ENCODE measurements at regions not wholly inside any gene's neighbourhood (a gene's known extent, or its start where the extent isn't known, plus 50 kb on each side); places are given as distances from the start of the nearest gene placed in this dataset.

DNA sequence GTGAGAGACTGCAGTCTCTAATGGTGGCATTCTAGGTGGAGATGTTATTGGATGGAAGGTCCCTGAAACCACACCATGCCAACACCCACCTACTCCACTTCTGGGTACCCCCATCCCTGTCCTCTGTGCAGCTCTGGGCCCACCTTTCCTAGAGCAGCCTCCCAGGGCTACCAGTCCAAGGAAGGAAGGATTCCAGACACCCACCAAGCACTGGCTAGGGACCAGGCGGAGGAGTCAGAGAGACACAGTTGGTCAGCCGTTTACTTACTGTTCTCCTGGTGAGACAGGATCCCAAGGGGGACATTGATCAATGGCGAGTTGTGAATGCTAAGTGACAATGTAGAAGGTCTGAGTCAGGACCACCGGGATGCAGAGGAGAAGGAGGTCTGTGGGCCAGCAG is 151.6 kb downstream of the TTC32 start:
- no peak overlapping the region for H2AFZ ChIP-seq (ENCODE audit: control insufficient read depth, low read depth, low read length)
- no peaks in the 10 kb centered on the region for H3K79me2 ChIP-seq (ENCODE audit: control insufficient read depth, insufficient read depth, low read length)
- no TSS peak for BruUV-seq (replicated peaks)
- in situ Hi-C loops (cut with MboI) (no loop called here), intact Hi-C loops (cut with micrococcal nuclease; ENCODE audit: unreplicated experiment) (no loop called here)
- 8% methylated on average over 4 of the region's 4 CpGs for WGBS (ENCODE audit: insufficient coverage, insufficient replicate concordance, low lambda C conversion rate, missing lambda C conversion rate)
- SMC1A ChIA-PET (ENCODE audit: uncharacterized antibody, unreplicated experiment) = no interaction called here
- ATAC-seq (no peak), FAIRE-seq (no peak), DNase-seq (ENCODE audit: low read depth, low spot score) (no peak)
- POLR2A ChIA-PET = no interaction called here
- H3K4me2 ChIP-seq (ENCODE audit: control insufficient read depth, insufficient read depth) = no peak overlapping the region
- no peak overlapping the region for H3K9ac ChIP-seq (ENCODE audit: control insufficient read depth, insufficient read depth, low read length)
- H3K27me3 ChIP-seq (replicated peaks in 1 of 2; ENCODE audit: control insufficient read depth in 2 of 2, insufficient read depth in 2 of 2, low read length in 1 of 2) = no peaks in the 10 kb centered on the region; a peak in 2 of 4 replicates
- H4K20me1 ChIP-seq (ENCODE audit: control insufficient read depth, insufficient read depth) = no peaks in the 10 kb centered on the region
- H3K27ac ChIP-seq (ENCODE audit: control insufficient read depth, insufficient read depth) = no peak overlapping the region
- H3K4me1 ChIP-seq (ENCODE audit: control insufficient read depth, insufficient read depth, low read length) = no peaks in the 10 kb centered on the region
- H3K4me3 ChIP-seq = no peak overlapping the region
- RAD21 ChIA-PET (ENCODE audit: unreplicated experiment) = no interaction called here
- H3K9me3 ChIP-seq (replicated peaks; ENCODE audit: control insufficient read depth, insufficient read depth, low read length) = no peaks in the 10 kb centered on the region
- CTCF ChIA-PET = no interaction called here
- H3K36me3 ChIP-seq (ENCODE audit: control insufficient read depth in 2 of 2, insufficient read depth in 2 of 2, low read length in 1 of 2) = no peaks in the 10 kb centered on the region
- TF ChIP-seq SREBF2 (IDR thresholded peaks at IDR 0.05; ENCODE audit: low read length) (no peak), MEF2A (IDR thresholded peaks at IDR 0.05; ENCODE audit: insufficient read depth, low read depth, low read length) (no peak), ZBED1 (IDR thresholded peaks at IDR 0.05; ENCODE audit: borderline replicate concordance) (no peak), STAT3 (IDR thresholded peaks at IDR 0.05; ENCODE audit: low read depth, low read length) (no peak), MTA3 (IDR thresholded peaks at IDR 0.05; ENCODE audit: borderline replicate concordance, low read length) (no peak)
- TF ChIP-seq, protein P1, sequence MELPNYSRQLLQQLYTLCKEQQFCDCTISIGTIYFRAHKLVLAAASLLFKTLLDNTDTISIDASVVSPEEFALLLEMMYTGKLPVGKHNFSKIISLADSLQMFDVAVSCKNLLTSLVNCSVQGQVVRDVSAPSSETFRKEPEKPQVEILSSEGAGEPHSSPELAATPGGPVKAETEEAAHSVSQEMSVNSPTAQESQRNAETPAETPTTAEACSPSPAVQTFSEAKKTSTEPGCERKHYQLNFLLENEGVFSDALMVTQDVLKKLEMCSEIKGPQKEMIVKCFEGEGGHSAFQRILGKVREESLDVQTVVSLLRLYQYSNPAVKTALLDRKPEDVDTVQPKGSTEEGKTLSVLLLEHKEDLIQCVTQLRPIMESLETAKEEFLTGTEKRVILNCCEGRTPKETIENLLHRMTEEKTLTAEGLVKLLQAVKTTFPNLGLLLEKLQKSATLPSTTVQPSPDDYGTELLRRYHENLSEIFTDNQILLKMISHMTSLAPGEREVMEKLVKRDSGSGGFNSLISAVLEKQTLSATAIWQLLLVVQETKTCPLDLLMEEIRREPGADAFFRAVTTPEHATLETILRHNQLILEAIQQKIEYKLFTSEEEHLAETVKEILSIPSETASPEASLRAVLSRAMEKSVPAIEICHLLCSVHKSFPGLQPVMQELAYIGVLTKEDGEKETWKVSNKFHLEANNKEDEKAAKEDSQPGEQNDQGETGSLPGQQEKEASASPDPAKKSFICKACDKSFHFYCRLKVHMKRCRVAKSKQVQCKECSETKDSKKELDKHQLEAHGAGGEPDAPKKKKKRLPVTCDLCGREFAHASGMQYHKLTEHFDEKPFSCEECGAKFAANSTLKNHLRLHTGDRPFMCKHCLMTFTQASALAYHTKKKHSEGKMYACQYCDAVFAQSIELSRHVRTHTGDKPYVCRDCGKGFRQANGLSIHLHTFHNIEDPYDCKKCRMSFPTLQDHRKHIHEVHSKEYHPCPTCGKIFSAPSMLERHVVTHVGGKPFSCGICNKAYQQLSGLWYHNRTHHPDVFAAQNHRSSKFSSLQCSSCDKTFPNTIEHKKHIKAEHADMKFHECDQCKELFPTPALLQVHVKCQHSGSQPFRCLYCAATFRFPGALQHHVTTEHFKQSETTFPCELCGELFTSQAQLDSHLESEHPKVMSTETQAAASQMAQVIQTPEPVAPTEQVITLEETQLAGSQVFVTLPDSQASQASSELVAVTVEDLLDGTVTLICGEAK (IDR thresholded peaks at IDR 0.05; ENCODE audit: borderline replicate concordance) = no peak
- TF ChIP-seq, protein P2, sequence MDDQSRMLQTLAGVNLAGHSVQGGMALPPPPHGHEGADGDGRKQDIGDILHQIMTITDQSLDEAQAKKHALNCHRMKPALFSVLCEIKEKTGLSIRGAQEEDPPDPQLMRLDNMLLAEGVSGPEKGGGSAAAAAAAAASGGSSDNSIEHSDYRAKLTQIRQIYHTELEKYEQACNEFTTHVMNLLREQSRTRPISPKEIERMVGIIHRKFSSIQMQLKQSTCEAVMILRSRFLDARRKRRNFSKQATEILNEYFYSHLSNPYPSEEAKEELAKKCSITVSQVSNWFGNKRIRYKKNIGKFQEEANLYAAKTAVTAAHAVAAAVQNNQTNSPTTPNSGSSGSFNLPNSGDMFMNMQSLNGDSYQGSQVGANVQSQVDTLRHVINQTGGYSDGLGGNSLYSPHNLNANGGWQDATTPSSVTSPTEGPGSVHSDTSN (IDR thresholded peaks at IDR 0.05; ENCODE audit: insufficient replicate concordance, low read depth, low read length) = no peak
- TF ChIP-seq, protein P3, sequence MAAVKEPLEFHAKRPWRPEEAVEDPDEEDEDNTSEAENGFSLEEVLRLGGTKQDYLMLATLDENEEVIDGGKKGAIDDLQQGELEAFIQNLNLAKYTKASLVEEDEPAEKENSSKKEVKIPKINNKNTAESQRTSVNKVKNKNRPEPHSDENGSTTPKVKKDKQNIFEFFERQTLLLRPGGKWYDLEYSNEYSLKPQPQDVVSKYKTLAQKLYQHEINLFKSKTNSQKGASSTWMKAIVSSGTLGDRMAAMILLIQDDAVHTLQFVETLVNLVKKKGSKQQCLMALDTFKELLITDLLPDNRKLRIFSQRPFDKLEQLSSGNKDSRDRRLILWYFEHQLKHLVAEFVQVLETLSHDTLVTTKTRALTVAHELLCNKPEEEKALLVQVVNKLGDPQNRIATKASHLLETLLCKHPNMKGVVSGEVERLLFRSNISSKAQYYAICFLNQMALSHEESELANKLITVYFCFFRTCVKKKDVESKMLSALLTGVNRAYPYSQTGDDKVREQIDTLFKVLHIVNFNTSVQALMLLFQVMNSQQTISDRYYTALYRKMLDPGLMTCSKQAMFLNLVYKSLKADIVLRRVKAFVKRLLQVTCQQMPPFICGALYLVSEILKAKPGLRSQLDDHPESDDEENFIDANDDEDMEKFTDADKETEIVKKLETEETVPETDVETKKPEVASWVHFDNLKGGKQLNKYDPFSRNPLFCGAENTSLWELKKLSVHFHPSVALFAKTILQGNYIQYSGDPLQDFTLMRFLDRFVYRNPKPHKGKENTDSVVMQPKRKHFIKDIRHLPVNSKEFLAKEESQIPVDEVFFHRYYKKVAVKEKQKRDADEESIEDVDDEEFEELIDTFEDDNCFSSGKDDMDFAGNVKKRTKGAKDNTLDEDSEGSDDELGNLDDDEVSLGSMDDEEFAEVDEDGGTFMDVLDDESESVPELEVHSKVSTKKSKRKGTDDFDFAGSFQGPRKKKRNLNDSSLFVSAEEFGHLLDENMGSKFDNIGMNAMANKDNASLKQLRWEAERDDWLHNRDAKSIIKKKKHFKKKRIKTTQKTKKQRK (IDR thresholded peaks at IDR 0.05; ENCODE audit: low read depth, low read length) = no peak
- TF ChIP-seq, protein P4, sequence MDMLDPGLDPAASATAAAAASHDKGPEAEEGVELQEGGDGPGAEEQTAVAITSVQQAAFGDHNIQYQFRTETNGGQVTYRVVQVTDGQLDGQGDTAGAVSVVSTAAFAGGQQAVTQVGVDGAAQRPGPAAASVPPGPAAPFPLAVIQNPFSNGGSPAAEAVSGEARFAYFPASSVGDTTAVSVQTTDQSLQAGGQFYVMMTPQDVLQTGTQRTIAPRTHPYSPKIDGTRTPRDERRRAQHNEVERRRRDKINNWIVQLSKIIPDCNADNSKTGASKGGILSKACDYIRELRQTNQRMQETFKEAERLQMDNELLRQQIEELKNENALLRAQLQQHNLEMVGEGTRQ (IDR thresholded peaks at IDR 0.05; ENCODE audit: borderline replicate concordance, low read depth, low read length) = no peak
- TF ChIP-seq, protein P5, sequence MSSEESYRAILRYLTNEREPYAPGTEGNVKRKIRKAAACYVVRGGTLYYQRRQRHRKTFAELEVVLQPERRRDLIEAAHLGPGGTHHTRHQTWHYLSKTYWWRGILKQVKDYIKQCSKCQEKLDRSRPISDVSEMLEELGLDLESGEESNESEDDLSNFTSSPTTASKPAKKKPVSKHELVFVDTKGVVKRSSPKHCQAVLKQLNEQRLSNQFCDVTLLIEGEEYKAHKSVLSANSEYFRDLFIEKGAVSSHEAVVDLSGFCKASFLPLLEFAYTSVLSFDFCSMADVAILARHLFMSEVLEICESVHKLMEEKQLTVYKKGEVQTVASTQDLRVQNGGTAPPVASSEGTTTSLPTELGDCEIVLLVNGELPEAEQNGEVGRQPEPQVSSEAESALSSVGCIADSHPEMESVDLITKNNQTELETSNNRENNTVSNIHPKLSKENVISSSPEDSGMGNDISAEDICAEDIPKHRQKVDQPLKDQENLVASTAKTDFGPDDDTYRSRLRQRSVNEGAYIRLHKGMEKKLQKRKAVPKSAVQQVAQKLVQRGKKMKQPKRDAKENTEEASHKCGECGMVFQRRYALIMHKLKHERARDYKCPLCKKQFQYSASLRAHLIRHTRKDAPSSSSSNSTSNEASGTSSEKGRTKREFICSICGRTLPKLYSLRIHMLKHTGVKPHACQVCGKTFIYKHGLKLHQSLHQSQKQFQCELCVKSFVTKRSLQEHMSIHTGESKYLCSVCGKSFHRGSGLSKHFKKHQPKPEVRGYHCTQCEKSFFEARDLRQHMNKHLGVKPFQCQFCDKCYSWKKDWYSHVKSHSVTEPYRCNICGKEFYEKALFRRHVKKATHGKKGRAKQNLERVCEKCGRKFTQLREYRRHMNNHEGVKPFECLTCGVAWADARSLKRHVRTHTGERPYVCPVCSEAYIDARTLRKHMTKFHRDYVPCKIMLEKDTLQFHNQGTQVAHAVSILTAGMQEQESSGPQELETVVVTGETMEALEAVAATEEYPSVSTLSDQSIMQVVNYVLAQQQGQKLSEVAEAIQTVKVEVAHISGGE (CRISPR knock-in tag; IDR thresholded peaks at IDR 0.05) = no peak

All from GM12878 (cell line).